C4-2B (cell line): ENCODE measurements at regions not wholly inside any gene's neighbourhood (a gene's known extent, or its start where the extent isn't known, plus 50 kb on each side); places are given as distances from the start of the nearest gene placed in this dataset.

Experiments used
- CTCF ChIP-seq: fragments of 450-650 bp; conservative IDR thresholded peaks from 2 replicates; pipeline ENCODE4 v1.5.1; 2017; ENCODE audit warnings: mild to moderate bottlenecking
- ZFX ChIP-seq: fragments of 450-650 bp; IDR thresholded peaks from 2 replicates; pipeline ENCODE4 v1.6.1; 2017

DNA sequence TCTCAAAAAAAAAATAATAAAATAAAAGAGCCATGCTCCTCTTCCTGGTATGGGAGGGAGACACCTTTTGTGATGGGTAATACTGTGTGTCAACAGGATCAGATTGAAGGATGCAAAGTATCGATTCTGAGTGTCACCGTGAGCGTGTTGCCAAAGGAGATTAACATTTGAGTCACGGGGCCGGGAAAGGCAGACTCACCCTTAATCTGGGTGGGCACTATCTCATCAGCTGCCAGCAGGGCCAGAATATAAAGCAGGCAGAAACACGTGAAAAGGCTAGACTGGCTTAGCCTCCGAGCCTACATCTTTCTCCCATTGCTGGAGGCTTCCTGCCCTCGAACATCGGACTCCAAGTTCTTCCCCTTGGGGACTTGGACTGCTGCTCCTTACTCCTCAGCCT is 95.4 kb downstream of the SHOX start:
- TF ChIP-seq CTCF = no peak
- TF ChIP-seq ZFX = no peak
